ENCODE measurements at regions not wholly inside any gene's neighbourhood (a gene's known extent, or its start where the extent isn't known, plus 50 kb on each side); places are given as distances from the start of the nearest gene placed in this dataset.

DNA sequence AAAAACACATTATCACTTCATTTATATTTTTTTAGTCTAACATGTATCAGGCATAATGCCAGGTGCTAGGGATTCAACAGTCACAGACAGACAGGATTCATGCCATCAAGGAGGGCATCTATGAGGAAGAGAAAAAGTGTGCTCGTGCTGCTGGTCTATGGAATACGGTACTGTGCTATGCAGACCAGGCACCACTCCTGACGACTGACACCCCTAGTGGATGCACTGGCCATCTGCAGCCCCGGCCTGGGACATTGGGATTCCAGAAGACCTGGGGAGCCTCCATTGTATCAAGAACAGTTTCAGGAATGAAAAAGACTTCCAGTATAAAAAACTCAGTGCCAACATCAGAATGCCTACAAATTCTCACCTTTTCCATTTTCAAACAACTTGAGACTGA lies 94.0 kb downstream of the KLF12 start:
- peak; percentile 47 for DNase-seq

DNA sequence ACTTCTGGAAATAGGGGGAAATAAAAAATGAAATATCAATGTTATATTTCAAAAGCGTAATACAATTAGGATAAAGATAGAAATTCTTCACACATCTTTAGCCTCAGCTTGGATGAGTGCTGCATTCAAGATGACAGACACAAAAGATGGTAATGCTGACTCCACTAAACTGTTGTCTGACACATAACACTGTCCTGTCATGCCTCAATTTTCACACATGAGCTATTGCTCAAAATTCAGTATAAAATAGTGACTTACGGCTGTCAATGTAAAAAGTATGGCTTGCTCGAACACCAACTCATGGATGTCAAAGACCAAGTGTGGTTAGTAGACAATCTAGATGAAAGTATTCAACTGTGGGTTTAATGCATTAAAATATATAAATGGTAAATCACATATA lies 94.5 kb downstream of the KLF12 start:
- no peak for DNase-seq

DNA sequence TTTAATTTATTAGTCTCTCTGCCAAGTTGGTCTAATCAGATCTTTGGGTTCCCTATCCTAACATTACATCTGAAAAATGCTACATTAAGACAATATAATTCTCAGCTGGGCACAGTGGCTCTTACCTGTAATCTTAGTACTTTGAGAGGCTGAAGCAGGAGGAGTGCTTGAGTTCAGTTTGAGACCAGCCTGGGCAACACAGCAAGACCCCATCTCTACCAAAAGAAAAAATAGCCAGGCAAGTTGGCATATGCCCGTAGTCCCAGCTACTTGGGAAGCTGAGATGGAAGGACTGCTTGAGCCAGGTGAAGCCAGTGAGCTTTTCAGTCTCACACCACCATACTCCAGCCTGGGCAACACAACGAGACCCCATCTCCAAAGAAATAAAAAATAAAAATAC lies 95.0 kb downstream of the KLF12 start:
- DNase-seq: no peak

DNA sequence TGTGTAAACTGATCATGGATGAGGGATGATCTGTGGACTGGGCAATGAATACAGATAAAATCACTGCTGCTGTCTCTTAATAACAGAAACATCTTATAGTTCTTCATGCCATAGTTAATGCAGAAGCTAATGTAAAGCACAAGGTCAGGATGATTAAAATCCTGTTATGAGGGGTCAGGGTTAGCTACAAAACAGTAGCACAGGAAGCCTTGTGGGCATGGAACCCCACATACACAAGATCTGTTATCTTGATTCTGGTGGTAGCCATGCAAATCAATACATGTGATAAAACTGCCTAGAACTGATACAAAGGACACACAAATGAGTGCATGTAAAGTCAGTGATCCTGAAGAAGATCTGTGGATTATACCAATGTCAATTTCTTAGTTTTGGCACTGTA lies 96.4 kb downstream of the KLF12 start:
- DNase-seq: no peak

DNA sequence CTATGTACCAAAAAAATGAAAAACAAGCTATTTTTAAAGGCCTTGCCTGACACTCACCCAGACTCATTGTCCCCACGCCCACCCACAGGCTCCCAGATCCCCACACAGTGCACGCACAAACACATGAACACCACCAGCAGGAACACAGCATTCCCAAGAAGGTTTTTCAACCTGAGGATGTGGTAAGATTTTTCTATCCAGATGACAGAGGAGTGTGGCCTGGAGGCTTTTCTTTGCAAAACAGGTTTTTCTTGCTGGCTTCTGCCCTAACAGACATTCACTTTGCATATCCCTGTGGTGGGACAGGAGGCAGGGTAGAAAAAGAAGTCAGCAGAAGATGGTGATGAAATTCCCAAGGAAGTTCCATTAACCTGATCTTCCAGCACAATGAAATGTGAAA lies 97.8 kb downstream of the KLF12 start:
- no peak for DNase-seq

DNA sequence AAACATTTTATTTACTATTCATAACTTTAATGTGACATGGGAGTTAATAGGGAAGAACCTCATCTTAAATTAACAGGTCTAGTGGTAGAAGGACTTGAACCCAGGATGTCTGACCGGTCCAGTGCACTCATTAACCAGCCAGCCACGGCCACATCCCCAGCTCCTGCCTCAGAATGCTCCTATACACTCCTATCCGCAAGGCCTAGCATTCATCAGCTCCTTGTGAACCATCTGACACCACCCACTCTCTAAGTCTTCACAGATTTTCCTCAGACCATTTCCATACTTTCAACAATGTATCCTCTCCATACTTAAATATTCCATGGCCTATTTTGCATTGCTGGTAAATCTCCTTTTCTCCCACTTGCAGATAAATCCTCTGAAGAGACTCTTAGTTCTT lies 98.3 kb downstream of the KLF12 start:
- no peak for DNase-seq

DNA sequence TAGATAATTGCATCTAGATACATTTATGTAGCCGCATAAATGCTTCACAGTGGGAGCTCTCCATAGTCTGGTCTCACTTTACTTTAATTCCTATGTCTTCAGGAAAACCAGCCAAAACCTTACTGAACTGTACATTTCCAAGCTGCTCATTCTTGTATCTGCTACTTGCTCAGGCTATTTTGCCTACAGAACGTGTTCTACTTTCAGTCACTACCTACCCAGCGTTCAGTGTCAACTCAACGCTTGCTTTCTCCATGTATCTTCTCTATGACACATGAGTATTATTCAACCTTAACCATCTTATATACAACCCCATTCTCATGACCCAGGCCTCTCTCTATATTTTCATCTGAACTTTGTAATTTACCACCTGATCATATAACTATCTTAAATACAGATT lies 101.9 kb downstream of the KLF12 start:
- DNase-seq: no peak

DNA sequence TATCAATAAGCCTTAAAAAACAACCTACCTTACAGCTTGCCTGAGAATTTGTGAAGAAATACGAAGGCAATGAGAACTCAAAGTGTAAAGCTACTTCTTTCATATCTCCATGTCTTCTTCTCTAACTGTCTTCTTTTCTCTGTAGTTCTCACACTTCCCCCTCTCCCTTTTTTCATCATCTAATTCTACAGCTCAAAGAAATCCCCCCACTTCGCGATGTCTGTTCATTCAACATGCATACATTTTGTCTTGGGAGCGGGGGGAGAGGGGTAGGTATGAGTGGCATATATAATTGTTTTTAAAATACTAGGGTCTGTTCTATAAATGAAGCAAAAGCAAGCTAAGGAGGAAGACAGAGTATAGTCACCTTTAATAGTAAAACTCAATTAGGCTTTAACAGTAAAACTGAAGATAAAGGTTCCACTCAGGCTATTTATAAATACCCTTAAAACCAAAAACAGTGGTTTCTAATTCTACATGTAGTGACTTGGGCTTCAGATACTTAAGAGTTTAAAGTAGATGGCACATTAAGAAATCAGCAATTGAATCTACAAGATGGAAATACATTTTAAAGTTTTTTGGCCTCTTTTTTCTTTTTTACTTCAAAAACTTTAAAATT lies 106.9 kb downstream of the KLF12 start:
- no peak for DNase-seq

DNA sequence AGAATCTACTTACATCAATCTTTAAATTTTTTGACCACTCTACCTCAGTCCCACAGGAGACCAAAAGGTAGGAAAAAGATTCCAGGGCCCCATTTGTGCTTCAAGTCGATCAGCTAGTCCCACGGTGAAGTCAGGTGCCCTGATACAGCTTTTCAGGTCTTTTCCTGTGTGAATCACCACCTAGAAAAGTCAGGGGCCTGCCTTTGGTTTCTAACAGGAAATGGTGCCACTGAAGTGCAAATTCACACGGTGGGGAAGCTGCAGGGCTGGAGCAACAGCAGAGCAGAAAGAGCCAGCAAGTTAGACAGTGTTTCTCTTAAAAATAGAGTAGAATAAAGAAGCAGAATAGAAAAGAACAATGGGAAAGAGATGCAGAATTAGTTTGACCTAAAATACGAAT lies 107.5 kb downstream of the KLF12 start:
- DNase-seq: peak; percentile 82

DNA sequence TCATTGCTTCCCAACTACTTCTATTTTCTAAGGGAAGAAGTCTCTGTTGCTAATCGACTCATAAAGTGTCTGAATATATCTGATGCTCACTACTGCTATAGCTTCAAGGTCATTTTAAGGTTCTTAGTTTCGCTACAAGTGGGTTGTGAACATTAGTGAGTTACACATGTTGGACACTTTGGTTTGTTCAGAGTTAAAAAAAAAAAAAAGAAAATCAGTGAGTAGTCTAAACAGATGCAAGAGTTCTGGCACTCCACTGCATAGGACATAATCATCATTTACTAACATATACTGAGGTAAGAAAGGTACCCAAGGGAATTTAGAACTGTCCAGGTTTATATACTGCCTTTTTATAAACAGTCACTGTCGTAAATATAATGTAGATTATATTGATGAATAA lies 108.8 kb downstream of the KLF12 start:
- no peak for DNase-seq

DNA sequence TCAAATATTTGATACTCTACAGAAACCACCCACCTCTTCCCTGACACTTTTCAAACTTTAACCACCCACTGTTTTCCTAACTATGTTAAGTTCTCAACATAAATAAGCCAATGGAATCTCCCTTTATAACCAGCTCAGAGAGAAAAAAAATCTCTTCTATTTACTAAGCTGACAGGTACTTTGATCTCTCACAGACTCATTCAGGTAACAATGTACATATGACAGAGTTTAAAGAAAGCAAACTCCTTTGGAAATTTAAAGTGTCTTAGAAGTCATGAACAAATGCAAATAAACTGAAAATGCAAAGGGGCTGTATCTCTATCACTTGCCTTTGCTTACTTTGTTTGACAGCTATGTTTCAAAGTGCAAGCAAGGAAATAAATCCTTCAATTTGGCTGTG lies 109.3 kb downstream of the KLF12 start:
- DNase-seq: no peak

DNA sequence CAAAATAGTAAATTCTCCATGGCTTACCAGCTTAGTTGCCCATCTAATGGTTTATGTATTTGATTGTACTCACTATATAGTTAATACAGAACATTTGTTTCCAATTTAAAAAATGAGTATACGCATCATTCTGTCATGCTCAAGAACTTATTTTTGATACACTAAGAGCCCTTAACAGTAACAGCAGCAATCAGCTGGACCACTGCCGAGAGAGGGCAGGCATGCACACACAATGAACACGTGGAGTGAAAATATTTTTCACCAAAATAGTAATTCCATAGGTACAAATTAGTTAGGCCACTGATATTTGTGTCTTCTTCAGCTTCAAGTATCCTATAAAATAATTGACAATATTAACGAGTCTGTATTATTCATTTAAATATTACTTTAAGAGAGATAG lies 109.9 kb downstream of the KLF12 start:
- no peak for DNase-seq

DNA sequence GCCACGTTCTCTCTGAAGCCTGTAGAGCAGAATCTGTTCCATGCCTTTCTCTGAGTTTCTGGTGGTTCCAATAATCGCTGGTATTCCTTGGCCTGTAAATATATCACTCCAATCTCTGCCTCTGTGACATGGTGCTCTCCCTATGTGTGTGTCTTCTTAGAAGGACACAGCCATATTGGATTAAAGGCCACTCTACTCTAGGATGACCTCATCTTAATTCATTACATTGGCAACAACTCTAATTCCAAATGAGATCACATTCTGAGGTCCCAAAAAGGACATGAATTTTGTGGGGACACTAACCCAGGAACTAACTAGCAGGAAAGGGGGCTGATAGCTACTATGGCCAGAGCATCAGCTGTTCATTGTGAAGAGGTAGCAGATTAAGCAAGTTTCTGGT lies 110.7 kb downstream of the KLF12 start:
- DNase-seq: no peak

DNA sequence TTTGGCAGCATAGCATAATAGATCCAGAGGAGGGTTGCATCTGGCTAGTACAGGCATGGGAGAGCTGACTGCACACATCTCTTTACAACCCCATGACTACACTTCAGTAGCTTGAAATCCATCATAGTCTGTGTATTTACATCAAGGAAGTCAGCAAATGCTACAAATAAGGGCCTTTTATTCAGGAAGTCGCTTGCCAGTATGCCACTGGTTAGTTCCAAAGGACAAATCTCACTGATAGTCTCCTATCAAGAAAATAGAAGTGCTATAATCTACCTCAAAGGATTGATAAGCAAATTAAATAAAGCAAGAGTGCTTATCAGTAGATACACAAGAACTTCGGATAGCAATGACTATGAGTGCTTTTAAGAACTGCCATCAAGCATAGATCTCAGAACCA lies 112.7 kb downstream of the KLF12 start:
- no peak for DNase-seq

DNA sequence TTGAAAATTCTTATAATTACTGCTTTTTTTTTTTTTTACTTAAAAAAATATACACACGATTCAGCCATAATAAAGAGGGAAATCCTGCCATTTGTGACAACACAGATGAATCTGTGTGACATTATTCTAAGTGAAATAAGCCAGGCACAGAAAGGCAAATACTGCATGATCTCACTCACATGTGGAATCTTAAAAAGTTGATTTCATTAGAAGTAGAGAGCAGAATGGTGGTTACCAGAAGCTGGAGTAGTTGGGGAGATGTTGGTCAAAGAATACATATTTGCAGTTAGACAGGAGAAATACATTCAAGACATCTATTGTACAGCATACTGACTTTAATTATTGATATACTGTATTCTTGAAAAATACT lies 116.2 kb downstream of the KLF12 start:
- DNase-seq: no peak

DNA sequence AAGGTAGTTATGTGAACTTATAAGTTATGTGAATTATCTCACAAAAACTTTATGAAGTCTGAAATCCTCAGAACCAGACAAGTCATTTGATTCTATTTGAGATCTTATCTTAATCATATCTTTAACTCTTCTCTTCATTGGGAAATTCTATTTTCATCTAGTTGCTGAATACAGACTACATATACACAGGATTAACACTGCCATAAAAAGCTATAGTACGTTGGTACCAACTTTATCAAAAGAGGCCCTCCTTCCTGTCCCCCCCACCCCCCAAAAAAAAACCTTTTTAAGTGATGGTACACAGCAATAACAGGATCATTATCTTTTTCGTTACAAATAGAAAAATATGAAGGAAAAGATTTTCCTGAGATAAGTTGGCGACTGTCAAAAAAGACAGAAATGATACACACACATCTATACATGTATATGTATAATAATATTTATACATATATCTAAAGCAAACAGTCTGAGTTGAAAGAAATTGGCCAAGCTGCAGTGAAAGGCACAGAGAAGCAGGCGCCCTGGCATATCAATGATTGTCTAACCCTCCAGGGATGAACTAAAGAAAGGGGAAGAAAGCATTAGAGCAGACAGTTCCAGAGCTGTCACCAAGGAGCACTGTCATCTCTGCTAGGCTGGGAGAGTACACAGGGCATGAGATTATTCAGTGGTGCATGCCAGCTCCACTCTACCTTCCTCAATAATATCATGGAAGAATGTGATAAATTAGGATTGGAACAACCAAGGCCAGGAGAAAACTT lies 116.7 kb downstream of the KLF12 start:
- DNase-seq: no peak

DNA sequence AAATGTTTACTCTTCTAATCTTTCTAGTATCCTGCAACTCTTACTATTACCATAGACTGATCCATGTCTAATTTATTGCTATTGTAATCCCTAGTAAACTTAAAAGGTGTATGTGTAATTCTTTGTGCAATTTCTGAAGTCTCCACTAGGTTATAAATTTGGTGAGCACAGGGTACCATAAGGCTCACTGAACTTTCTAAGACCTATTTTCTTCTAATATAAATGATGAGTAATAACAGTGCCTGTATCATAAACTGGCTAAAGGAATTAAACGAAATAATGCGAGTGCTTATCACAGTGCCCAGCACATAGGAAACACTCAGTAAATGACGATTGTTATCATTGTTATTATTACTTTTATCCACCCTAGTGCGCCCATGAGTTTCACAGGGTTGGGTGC lies 119.1 kb downstream of the KLF12 start:
- no peak for DNase-seq

DNA sequence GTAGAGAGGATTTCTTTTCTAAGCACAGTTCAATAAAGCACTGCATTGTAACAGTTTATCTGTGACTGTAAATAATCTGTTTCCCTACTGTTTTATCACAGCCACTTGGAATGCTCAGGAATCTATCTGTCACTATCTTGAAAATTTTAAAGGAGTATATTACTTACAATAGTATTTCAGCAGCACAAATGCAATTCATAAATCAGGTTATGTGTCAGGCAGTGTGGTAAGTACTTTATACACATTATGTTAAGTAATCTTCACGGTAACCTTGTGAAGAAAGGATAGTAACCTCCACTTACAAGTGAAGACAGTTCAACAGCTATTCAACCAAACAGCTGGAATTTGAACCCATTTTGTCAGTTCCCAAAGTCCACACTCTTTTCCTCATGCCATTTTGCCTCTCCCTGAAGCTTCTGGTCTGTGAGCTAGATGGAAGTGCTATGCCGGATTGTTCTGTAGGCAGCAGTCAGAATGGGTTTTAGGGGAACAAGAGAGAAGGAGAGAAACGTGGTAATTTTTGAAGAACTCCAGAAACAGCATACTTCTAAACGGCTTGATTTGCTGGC lies 125.0 kb downstream of the KLF12 start:
- no peak for DNase-seq

DNA sequence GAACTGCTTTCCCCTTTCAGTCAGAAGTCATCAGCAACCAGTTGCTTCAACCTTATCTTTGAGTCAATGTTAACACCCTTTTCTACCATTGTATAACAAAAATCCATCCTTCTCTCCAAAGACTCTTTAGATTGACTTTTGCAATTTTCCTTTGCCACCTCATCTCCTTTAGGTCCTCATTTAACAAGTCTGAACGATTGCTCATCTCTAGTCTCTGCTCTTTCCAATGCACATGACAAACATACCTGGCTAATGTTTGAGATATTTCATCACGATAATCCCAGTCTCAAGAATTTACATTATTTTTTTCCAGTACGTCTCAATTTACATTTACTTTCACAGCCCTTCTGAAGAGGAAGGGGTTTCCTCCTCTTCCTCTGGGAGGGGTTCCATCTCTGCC lies 127.5 kb downstream of the KLF12 start:
- DNase-seq: no peak

DNA sequence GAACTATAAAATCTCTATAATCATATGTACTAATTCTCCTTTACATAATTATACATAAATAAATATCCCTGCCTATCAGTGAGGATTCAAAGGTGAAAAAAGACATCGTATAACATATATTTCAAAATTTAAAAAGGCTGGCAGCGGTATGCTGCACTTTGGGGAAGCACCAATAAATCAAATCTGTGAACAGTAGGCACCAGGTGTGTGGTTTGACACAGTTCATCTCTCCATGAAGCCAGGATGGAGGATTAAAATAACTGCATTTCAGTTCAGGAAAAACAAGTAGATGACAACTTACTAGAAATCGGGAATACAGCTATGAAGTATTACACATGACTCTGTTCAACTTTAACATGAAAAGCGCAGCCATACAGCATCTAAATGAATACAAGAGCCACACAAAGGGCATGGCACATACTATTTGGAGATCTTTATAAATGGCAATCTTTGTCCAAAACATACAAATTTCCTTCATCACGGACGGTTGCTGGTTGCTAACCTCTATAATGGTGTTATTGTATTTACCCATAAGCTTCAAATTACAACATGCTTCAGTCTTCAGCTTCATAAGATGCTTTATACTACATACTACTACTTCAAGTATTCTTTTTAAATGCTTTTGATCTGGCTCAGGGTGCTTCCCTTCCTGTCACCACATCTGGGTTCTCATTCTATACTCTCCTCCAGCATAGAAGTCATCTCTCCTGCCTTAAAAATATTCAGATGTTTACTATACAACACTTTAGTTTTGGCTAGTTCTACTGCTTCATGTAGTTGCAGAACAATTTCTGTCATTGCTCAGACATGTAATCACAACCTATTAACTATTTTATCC lies 128.7 kb downstream of the KLF12 start:
- no peak for DNase-seq

DNA sequence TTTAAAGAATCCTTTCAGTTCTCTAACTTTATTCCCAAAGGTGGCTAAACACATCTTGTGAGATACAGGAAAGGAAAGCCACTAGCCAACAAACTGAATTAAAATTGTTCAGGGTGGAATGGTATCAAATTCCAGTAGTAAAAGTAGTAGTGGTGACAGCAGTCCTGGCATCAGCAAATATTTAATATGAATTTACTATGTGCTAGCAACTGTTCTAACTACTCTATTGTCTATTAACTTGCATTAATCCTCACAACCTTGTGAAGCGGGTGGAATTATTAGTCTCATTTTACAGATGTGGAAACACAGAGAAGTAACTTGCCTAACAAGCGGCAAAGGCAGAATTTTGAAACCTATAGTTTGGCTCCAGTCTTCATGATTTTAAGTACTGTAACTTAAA lies 130.1 kb downstream of the KLF12 start:
- no peak for DNase-seq

DNA sequence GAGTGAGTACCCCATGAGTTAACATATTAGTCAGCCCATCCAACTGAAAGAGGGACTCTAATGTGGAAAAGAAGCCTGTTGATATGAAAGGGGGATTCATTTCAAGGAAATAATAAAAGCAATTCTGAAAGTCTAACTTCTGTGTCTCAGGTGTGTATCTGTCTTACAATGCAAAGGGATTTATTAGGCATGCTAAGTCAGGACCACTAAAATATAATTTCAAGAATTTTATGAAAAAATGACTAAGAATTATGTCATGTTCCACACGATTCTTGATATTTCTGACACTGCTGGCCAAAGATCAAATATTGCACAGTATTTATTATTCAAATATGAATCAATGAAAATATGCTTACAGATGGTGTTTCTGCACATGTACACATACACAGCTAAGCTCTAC lies 130.8 kb downstream of the KLF12 start:
- no peak for DNase-seq

DNA sequence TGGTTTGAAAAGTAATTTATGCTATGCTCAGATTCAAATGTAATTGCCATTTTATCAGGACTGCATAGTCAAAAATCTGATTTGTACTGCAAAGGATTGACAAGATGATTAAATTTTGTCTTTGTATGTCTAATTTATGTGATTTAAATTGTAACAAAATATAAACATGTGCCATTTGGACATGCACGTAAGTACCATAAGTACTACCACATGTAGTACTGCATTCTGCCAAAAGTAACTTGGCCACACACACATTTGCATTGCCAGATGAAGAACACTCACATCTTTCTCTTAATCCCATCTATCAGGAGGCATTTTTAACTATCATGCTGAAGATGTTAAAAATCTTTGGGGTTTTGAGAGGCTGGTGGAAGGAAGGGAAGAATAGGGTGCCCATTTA lies 133.3 kb downstream of the KLF12 start:
- DNase-seq: no peak

DNA sequence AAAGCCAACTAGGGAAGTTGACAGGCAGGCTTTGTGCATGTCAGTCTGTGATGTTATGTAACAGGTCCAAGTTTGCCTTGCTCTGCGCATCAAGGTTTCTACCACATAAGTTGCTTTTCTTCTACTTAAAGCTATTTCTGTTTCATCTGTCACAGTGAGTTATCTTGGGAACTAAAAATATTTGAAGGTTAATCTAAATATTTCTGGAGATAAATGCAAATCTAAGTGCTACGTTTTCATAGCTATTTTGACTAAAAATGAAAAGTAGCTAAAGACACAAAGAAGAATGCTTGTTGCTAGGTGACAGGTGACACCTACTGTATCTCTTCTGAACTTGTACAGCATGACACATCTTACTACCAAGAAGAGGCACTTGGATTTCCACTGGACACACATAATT lies 135.6 kb downstream of the KLF12 start:
- DNase-seq: no peak

Measured in CD4-positive, alpha-beta T cell treated with Interleukin-6 for 4 hours (primary cell).